ENCODE measurements at regions not wholly inside any gene's neighbourhood (a gene's known extent, or its start where the extent isn't known, plus 50 kb on each side); places are given as distances from the start of the nearest gene placed in this dataset.

DNA sequence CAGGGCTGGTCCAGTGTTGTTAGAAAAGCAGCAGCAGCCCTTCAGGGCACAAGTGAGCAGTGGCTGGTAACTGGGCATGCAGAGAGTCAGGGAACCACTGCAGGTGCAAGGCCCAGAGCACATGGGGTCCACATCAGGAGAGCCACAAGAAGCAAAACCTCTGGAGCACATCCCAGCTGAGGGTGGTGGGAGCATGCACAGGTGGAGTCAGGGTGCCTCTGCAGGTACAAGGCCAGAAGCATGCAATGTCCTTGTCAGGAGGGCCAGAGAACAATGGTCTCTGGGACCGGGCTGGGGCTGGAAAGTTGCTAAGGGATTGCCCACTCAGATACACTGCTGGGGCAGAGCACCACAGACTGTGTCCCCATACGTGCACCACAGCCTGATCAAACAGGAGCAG, 226.1 kb upstream of the UBE2E2 start:
- no peaks in the 10 kb centered on the region for H3K79me2 ChIP-seq (ENCODE audit: control insufficient read depth, insufficient read depth, low read length)
- H3K4me1 ChIP-seq (replicated peaks in 1 of 2; ENCODE audit: control insufficient read depth in 2 of 2, insufficient read depth in 2 of 2, low read length in 2 of 2), result no peaks in the 10 kb centered on the region
- no peak overlapping the region for H3K9ac ChIP-seq (ENCODE audit: insufficient read depth in 1 of 2, low read depth in 2 of 2, low read length in 2 of 2)
- H3K4me3 ChIP-seq, result no peak overlapping the region
- H4K20me1 ChIP-seq (replicated peaks; ENCODE audit: control insufficient read depth, insufficient read depth, low read length), result no peaks in the 10 kb centered on the region
- H3K9me1 ChIP-seq (ENCODE audit: control insufficient read depth, insufficient read depth, low read length), result no peaks in the 10 kb centered on the region
- POLR2A ChIA-PET, result no interaction called here
- no peaks in the 10 kb centered on the region for H3K27me3 ChIP-seq (ENCODE audit: control insufficient read depth in 2 of 2, insufficient read depth in 2 of 2, low read length in 2 of 2)
- no TSS peak for BruUV-seq (replicated peaks)
- intact Hi-C loops (cut with micrococcal nuclease) (no loop called here), in situ Hi-C loops (cut with MboI) (no loop called here)
- 6% methylated on average over 2 of the region's 2 CpGs for WGBS (ENCODE audit: insufficient coverage, low coverage, missing lambda C conversion rate)
- H3K27ac ChIP-seq (ENCODE audit: extremely low read depth, low read depth, low read length), result no peak overlapping the region
- no peak for TF ChIP-seq CHD4 (IDR thresholded peaks at IDR 0.05; ENCODE audit: insufficient read depth, insufficient replicate concordance, low read depth, low read length, poor library complexity, severe bottlenecking)
- TF ChIP-seq ZNF134 (CRISPR knock-in tag; conservative IDR thresholded peaks at IDR 0.05), result no peak
- TF ChIP-seq, protein P1, sequence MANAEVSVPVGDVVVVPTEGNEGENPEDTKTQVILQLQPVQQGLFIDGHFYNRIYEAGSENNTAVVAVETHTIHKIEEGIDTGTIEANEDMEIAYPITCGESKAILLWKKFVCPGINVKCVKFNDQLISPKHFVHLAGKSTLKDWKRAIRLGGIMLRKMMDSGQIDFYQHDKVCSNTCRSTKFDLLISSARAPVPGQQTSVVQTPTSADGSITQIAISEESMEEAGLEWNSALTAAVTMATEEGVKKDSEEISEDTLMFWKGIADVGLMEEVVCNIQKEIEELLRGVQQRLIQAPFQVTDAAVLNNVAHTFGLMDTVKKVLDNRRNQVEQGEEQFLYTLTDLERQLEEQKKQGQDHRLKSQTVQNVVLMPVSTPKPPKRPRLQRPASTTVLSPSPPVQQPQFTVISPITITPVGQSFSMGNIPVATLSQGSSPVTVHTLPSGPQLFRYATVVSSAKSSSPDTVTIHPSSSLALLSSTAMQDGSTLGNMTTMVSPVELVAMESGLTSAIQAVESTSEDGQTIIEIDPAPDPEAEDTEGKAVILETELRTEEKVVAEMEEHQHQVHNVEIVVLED (CRISPR knock-in tag; IDR thresholded peaks at IDR 0.05), result no peak
- TF ChIP-seq TEAD4 (IDR thresholded peaks at IDR 0.05; ENCODE audit: low read length), result no peak
- TF ChIP-seq TEAD4 (CRISPR knock-in tag; IDR thresholded peaks at IDR 0.05; ENCODE audit: borderline replicate concordance), result no peak
- H3K9me3 ChIP-seq (replicated peaks; ENCODE audit: control insufficient read depth, insufficient read depth, low read depth, low read length), result no peaks in the 10 kb centered on the region
- H3K36me3 ChIP-seq (ENCODE audit: control insufficient read depth, insufficient read depth, low read length), result no peaks in the 10 kb centered on the region
- no peak overlapping the region for H2AFZ ChIP-seq (ENCODE audit: low read depth, low read length)
- H3K4me2 ChIP-seq (ENCODE audit: insufficient read depth, low read length), result no peak overlapping the region
- no peak for DNase-seq (ENCODE audit: extremely low read depth in 1 of 4, low spot score in 3 of 4)
- CTCF ChIA-PET (ENCODE audit: low intra/inter-chr PET ratio), result no interaction called here
- FAIRE-seq, result no peak
- no peak for ATAC-seq
